ENCODE measurements at regions not wholly inside any gene's neighbourhood (a gene's known extent, or its start where the extent isn't known, plus 50 kb on each side); places are given as distances from the start of the nearest gene placed in this dataset.

- Histone ChIP-seq H4K20me1 (replicated peaks in 1 of 2; ENCODE audit: control insufficient read depth in 1 of 2, insufficient read depth in 2 of 2, low read length in 2 of 2) (peaks cover 0 to 9% of the 10 kb centered on the region in 2 experiments), H2BK12ac (ENCODE audit: low read depth, low read length) (no peak overlapping the region), H3K4me2 (ENCODE audit: insufficient read depth in 1 of 2, low read depth in 2 of 2, low read length in 2 of 2) (no peak overlapping the region), H3K4me3 (ENCODE audit: extremely low read depth in 1 of 4, insufficient read depth in 2 of 4, low read depth in 3 of 4, low read length in 4 of 4) (no peak overlapping the region), H3K14ac (ENCODE audit: insufficient read length) (no peak overlapping the region), H3K36me3 (ENCODE audit: control insufficient read depth in 2 of 4, insufficient read depth in 4 of 4, low read length in 3 of 4) (no peaks in the 10 kb centered on the region), H2AFZ (ENCODE audit: low read length) (no peak overlapping the region), H2BK20ac (ENCODE audit: low read length) (no peak overlapping the region), H3K79me1 (ENCODE audit: low read depth, low read length) (no peaks in the 10 kb centered on the region), H3K79me2 (ENCODE audit: control insufficient read depth in 1 of 2, insufficient read depth in 2 of 2, low read length in 2 of 2) (no peaks in the 10 kb centered on the region), H3K9me3 (ENCODE audit: insufficient read depth in 2 of 2, low read depth in 1 of 2, low read length in 1 of 2) (peaks cover 0 to 2% of the 10 kb centered on the region in 2 experiments; a peak in 1 of 4 replicates), H2BK5ac (ENCODE audit: low read depth, low read length) (no peak overlapping the region), H2BK120ac (replicated peaks; ENCODE audit: low read depth, low read length) (no peak overlapping the region), H4K5ac (ENCODE audit: insufficient read length, low read depth, low read length) (no peak overlapping the region), H3K18ac (ENCODE audit: extremely low read depth, low read length) (no peak overlapping the region), H4K91ac (replicated peaks; ENCODE audit: insufficient read length, low read length) (no peak overlapping the region), H3K56ac (replicated peaks; ENCODE audit: insufficient read length, low read depth, low read length) (no peak overlapping the region), H3K4ac (replicated peaks; ENCODE audit: insufficient read length, low read depth, low read length) (no peak overlapping the region), H3K9ac (replicated peaks in 1 of 4; ENCODE audit: extremely low read depth in 1 of 4, low read depth in 3 of 4, low read length in 3 of 4) (no peak overlapping the region), H3K4me1 (replicated peaks in 1 of 4; ENCODE audit: control insufficient read depth in 3 of 4, insufficient read depth in 4 of 4, low read length in 3 of 4) (peaks cover 6 to 11% (median 9%) of the 10 kb centered on the region in 4 experiments), H3K23ac (ENCODE audit: insufficient read length) (no peak overlapping the region), H2AK5ac (ENCODE audit: low read depth, low read length) (no peak overlapping the region), H4K8ac (ENCODE audit: extremely low read depth, insufficient read depth, low read length) (no peak overlapping the region), H3K27ac (ENCODE audit: low read depth, low read length) (no peak overlapping the region), H2BK15ac (ENCODE audit: low read length) (no peak overlapping the region), H3K23me2 (ENCODE audit: low read depth, low read length) (peaks cover 2% of the 10 kb centered on the region; the same call in 1 of the 2 replicates), H3K27me3 (replicated peaks in 1 of 4; ENCODE audit: control insufficient read depth in 3 of 4, extremely low read depth in 1 of 4, insufficient read depth in 3 of 4, low read length in 3 of 4) (peaks cover 36 to 79% (median 71%) of the 10 kb centered on the region in 4 experiments)
- DNase-seq (ENCODE audit: low read depth in 1 of 2, low spot score in 2 of 2) (no peak), FAIRE-seq (no peak)
- WGBS, 2 experiments (ENCODE audit: extremely low coverage in 1 of 2, insufficient coverage in 1 of 2, insufficient read length in 1 of 2, insufficient replicate concordance in 2 of 2, low coverage in 1 of 2, low lambda C conversion rate in 2 of 2, missing lambda C conversion rate in 1 of 2) = 82% methylated on average over 9 of the region's 9 CpGs; no CpG with 5 or more reads in 1 of the 2 experiments
- POLR2A ChIA-PET (ENCODE audit: partially characterized antibody) = interaction anchor here (1.0 to 1.2 kb wide), 3 partner anchors 11 to 240 kb away, joined by 3 to 6 read pairs (median 3); partner anchors contain the start of gene NPM1
- CTCF ChIA-PET (ENCODE audit: partially characterized antibody) = interaction anchor here (0.6 to 2.6 kb wide), 6 partner anchors 9 to 179 kb away, joined by 3 to 9 read pairs (median 3); no protein-coding TSS in a partner anchor
- TF ChIP-seq KDM5A (IDR thresholded peaks at IDR 0.05; ENCODE audit: low read length) (no peak), POLR2AphosphoS5 (IDR thresholded peaks at IDR 0.05; ENCODE audit: low read depth, low read length) (no peak), SUZ12 (IDR thresholded peaks at IDR 0.05; ENCODE audit: low read length) (no peak), CREB1 (IDR thresholded peaks at IDR 0.05) (no peak), TEAD4 (IDR thresholded peaks at IDR 0.05; ENCODE audit: low read depth, low read length) (no peak), POLR2A (IDR thresholded peaks at IDR 0.05; ENCODE audit: control extremely low read depth in 1 of 2, low read depth in 2 of 2, low read length in 2 of 2) (no peak), RFX5 (IDR thresholded peaks at IDR 0.05; ENCODE audit: borderline replicate concordance, low read depth, low read length) (no peak), JUND (IDR thresholded peaks at IDR 0.05; ENCODE audit: low read length) (no peak), EZH2 (IDR thresholded peaks at IDR 0.05; ENCODE audit: low read depth, low read length, severe bottlenecking) (no peak), BCL11A (IDR thresholded peaks at IDR 0.05; ENCODE audit: low read depth in 2 of 2, low read length in 2 of 2) (no peak), FOSL1 (IDR thresholded peaks at IDR 0.05; ENCODE audit: insufficient read depth, low read depth, low read length) (no peak), SRF (IDR thresholded peaks at IDR 0.05; ENCODE audit: low read depth, low read length) (no peak), HDAC6 (IDR thresholded peaks at IDR 0.05; ENCODE audit: low read depth, low read length) (no peak), TCF12 (IDR thresholded peaks at IDR 0.05; ENCODE audit: low read depth, low read length) (no peak)
Measured at GRCh38 chr5:171627936-171628632, 157.5 kb upstream of the SMIM23 start.

Data from H1 (cell line).